MG63 (cell line): ENCODE measurements at regions not wholly inside any gene's neighbourhood (a gene's known extent, or its start where the extent isn't known, plus 50 kb on each side); places are given as distances from the start of the nearest gene placed in this dataset.
A peak's percentile ranks its signal among the peaks of the same experiment; 100 is the strongest.
"Not testable (repeated sequence)": the region's sequence is repeated elsewhere in the genome, so short reads cannot be mapped to it uniquely, and the experiment has no call there.

Source experiments
- DNase-seq: peaks from one replicate; pipeline ENCODE4 v3.0.0-alpha.2; 2020
- H3K27me3 ChIP-seq: fragments of 250-450 bp; sonication (Bioruptor Pico); 2 replicates; pipeline ENCODE4 v1.5.1; 2020; ENCODE audit warnings: mild to moderate bottlenecking, moderate library complexity
- H3K36me3 ChIP-seq: fragments of 250-450 bp; sonication (Bioruptor Pico); 2 replicates; pipeline ENCODE4 v1.5.1; 2020; ENCODE audit warnings: mild to moderate bottlenecking, moderate library complexity
- H3K4me3 ChIP-seq: fragments of 250-450 bp; sonication (Bioruptor Pico); 2 replicates; pipeline ENCODE4 v1.5.1; 2020; ENCODE audit warnings: mild to moderate bottlenecking, moderate library complexity
- H3K9me3 ChIP-seq: fragments of 250-450 bp; sonication (Bioruptor Pico); 2 replicates; pipeline ENCODE4 v1.5.1; 2020; ENCODE audit warnings: mild to moderate bottlenecking, moderate library complexity

GRCh38 chrX:46220822-46221221 is 324.4 kb downstream of the ZNF674 start:
- H3K36me3 ChIP-seq: no peaks in the 10 kb centered on the region
- DNase-seq: no peak
- H3K9me3 ChIP-seq: no peaks in the 10 kb centered on the region
- no peak overlapping the region for H3K4me3 ChIP-seq
- no peaks in the 10 kb centered on the region for H3K27me3 ChIP-seq

DNA sequence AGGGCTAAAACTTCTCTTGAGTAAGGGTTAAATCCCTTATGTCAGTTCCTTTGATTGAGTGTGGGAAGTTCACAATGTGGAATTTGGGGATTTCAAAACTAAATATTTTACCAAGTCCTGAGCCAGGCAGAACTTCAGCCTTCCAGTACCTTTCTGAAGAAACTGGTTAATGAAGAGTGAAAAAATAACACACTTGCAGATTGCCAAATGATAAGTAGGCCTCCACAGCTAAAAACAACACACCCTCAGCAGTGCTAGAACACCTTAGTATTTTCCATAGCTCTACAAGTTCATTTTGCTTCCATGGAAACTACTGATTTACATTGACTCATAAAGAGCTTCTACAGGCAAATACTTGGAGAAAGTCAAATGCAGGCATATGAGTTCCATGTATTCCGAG is 326.8 kb downstream of the ZNF674 start:
- DNase-seq: no peak
- H3K27me3 ChIP-seq: no peaks in the 10 kb centered on the region
- H3K9me3 ChIP-seq: no peaks in the 10 kb centered on the region
- H3K4me3 ChIP-seq: no peak overlapping the region
- H3K36me3 ChIP-seq: no peaks in the 10 kb centered on the region

- Histone ChIP-seq H3K27me3 (no peaks in the 10 kb centered on the region), H3K9me3 (no peaks in the 10 kb centered on the region), H3K4me3 (no peak overlapping the region), H3K36me3 (no peaks in the 10 kb centered on the region)
- no peak for DNase-seq
Measured at GRCh38 chrX:46216406-46216805, 328.8 kb downstream of the ZNF674 start.

GRCh38 chrX:46211079-46211478 is 334.1 kb downstream of the ZNF674 start:
- H3K36me3 ChIP-seq: no peaks in the 10 kb centered on the region
- DNase-seq: no peak
- H3K4me3 ChIP-seq: no peak overlapping the region
- H3K27me3 ChIP-seq: no peaks in the 10 kb centered on the region
- H3K9me3 ChIP-seq: no peaks in the 10 kb centered on the region

GRCh38 chrX:46209768-46210167 is 335.5 kb downstream of the ZNF674 start:
- no peak overlapping the region for H3K4me3 ChIP-seq
- H3K27me3 ChIP-seq: no peaks in the 10 kb centered on the region
- no peak for DNase-seq
- no peaks in the 10 kb centered on the region for H3K9me3 ChIP-seq
- no peaks in the 10 kb centered on the region for H3K36me3 ChIP-seq

DNA sequence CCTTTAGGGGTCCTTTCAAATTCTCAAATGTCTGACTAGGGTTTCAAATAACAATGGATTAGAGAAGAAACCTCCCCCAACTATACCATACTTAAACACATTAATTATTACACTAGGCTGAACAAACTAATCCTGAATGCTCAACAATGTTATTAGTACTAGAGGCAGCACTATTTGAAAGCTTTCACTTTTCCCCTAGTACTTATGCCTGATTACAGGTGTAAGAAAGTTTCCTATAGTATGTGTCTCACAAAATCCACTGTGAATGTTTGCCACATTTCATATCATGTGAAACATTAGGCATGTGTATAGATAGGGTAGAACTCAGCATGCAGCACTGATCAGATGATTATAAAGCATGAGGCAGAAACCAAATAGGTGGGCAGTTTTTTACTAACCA is 336.2 kb downstream of the ZNF674 start:
- no peak for DNase-seq
- Histone ChIP-seq H3K27me3 (no peaks in the 10 kb centered on the region), H3K36me3 (no peaks in the 10 kb centered on the region), H3K4me3 (no peak overlapping the region), H3K9me3 (no peaks in the 10 kb centered on the region)

GRCh38 chrX:46208225-46208854 is 336.9 kb downstream of the ZNF674 start:
- H3K36me3 ChIP-seq: no peaks in the 10 kb centered on the region
- no peaks in the 10 kb centered on the region for H3K27me3 ChIP-seq
- no peak for DNase-seq
- no peaks in the 10 kb centered on the region for H3K9me3 ChIP-seq
- H3K4me3 ChIP-seq: no peak overlapping the region

DNA sequence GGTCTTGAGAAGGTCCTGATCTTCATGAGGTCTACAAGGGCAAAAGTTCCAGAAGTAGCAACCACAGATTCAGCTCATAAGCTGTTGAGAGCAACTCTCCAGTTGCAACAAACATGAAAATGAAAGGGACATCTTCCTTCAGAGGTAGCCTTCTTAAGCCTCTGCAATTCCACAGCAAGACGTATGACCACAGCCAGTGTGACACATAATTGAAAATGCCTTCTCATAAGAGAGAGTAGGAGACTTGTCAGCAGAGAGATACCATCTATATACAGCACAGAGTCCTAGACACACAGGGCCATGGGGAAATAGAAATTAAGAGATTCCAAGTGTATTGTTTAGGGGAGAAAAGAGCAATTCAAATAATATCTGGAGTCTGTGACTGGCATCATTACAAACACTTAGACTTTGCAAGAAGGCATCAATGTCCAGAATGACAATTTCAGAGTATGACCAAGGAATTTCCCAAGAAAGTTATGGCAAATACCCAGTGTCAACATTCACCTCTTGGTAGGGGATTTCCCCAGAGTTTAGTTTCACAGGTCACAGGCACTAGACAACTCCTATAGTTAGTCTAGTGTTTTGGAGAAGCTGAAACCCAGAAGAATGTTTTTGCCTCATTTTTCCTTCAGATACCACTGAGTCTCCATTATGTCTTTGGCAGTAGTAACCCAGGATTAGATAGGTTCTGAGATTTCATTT is 340.3 kb downstream of the ZNF674 start:
- no peak overlapping the region for H3K4me3 ChIP-seq
- H3K9me3 ChIP-seq: no peaks in the 10 kb centered on the region
- no peaks in the 10 kb centered on the region for H3K36me3 ChIP-seq
- H3K27me3 ChIP-seq: no peaks in the 10 kb centered on the region
- DNase-seq: no peak

- no peak for DNase-seq
Measured at GRCh38 chrX:46202733-46203514, 342.3 kb downstream of the ZNF674 start.

GRCh38 chrX:46200413-46200812 is 344.8 kb downstream of the ZNF674 start:
- no peaks in the 10 kb centered on the region for H3K36me3 ChIP-seq
- DNase-seq: no peak
- H3K27me3 ChIP-seq: no peaks in the 10 kb centered on the region
- H3K4me3 ChIP-seq: no peak overlapping the region
- H3K9me3 ChIP-seq: no peaks in the 10 kb centered on the region

More at GRCh38 chrX:46202733-46203514, 342.3 kb downstream of the ZNF674 start:
- no peak overlapping the region for H3K4me3 ChIP-seq
- no peaks in the 10 kb centered on the region for H3K27me3 ChIP-seq
- H3K36me3 ChIP-seq: no peaks in the 10 kb centered on the region
- H3K9me3 ChIP-seq: no peaks in the 10 kb centered on the region

GRCh38 chrX:46198858-46199257 is 346.4 kb downstream of the ZNF674 start:
- DNase-seq: no peak
- Histone ChIP-seq H3K27me3 (no peaks in the 10 kb centered on the region), H3K9me3 (no peaks in the 10 kb centered on the region), H3K4me3 (no peak overlapping the region), H3K36me3 (no peaks in the 10 kb centered on the region)

GRCh38 chrX:46186811-46187106 is 358.5 kb downstream of the ZNF674 start:
- H3K9me3 ChIP-seq, H3K36me3 ChIP-seq, H3K27me3 ChIP-seq, DNase-seq, H3K4me3 ChIP-seq: not testable (repeated sequence)

GRCh38 chrX:46185923-46186810 is 359.1 kb downstream of the ZNF674 start:
- Histone ChIP-seq H3K4me3 (no peak overlapping the region), H3K36me3 (no peaks in the 10 kb centered on the region), H3K27me3 (no peaks in the 10 kb centered on the region), H3K9me3 (no peaks in the 10 kb centered on the region)
- no peak for DNase-seq

DNA sequence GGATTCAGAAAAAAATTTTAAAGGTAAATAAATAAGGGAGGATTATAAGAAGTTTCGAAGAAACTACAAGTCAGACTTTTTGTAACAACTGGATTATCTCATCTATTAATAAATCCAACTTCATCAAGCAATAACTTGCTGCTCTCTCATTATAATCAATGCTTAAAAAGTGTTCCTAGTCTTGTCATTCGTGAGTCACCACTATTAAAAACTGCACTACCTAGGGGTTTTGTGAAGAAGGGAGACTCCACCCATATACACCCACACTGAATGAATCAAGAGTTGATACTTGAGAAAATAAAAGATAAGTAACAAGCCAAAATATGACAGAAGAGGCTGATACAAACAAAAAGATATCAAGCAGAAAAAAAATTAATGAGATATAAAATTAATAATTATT is 360.5 kb downstream of the ZNF674 start:
- Histone ChIP-seq H3K4me3 (no peak overlapping the region), H3K9me3 (no peaks in the 10 kb centered on the region), H3K36me3 (no peaks in the 10 kb centered on the region), H3K27me3 (no peaks in the 10 kb centered on the region)
- DNase-seq: no peak

DNA sequence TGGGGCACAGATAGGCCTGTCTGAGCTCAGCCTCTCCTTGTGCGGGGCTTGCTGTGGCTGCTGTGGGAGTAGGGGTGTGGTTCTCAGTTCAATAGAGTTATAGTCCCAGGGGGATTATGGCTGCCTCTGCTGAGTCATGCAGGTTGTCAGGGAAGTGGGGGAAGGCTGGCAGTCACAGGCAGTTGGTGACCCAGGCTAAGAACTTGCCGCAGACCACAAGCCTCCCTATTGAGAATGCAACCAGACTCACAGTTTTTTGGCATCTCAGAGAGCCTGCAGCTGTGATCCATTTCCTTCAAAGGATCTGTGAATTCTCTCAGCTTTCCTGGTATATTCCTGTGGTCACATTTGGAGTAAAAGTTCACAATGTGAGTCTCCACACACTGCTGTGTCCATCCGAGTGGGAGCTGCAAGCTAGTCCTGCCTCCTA is 364.9 kb downstream of the ZNF674 start:
- H3K27me3 ChIP-seq: no peaks in the 10 kb centered on the region
- no peaks in the 10 kb centered on the region for H3K9me3 ChIP-seq
- no peak overlapping the region for H3K4me3 ChIP-seq
- no peaks in the 10 kb centered on the region for H3K36me3 ChIP-seq
- peak; percentile 78 for DNase-seq

- no peaks in the 10 kb centered on the region for H3K36me3 ChIP-seq
- H3K27me3 ChIP-seq: no peaks in the 10 kb centered on the region
- no peak overlapping the region for H3K4me3 ChIP-seq
- no peak for DNase-seq
- no peaks in the 10 kb centered on the region for H3K9me3 ChIP-seq
Measured at GRCh38 chrX:46179748-46180147, 365.5 kb downstream of the ZNF674 start.

DNA sequence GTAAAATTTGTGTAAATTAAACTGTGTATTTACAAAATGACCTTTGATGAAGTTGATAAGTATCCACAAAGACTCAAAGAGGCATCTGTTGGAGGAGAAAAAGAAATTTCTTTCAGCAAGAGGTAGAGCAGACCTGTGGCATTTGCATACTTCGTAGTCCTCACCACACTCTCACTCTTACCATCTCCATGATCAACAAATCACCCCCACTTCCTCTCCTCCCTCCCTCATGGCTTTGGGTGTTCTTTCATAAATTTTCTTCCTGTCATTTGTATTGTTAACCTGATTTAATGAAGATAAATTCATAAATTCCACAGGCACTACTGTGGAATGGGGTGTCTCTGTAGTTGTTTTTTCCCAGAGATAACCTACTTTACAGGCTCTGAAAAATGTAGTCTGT is 366.5 kb downstream of the ZNF674 start:
- Histone ChIP-seq H3K36me3 (no peaks in the 10 kb centered on the region), H3K27me3 (no peaks in the 10 kb centered on the region), H3K9me3 (no peaks in the 10 kb centered on the region), H3K4me3 (no peak overlapping the region)
- no peak for DNase-seq
